Fibroblast of skin of right quadriceps (primary cell): ENCODE measurements at regions not wholly inside any gene's neighbourhood (a gene's known extent, or its start where the extent isn't known, plus 50 kb on each side); places are given as distances from the start of the nearest gene placed in this dataset.
A peak's percentile ranks its signal among the peaks of the same experiment; 100 is the strongest.
"Not testable (repeated sequence)": the region's sequence is repeated elsewhere in the genome, so short reads cannot be mapped to it uniquely, and the experiment has no call there.

Experiments
- DNase-seq: peaks from one replicate; pipeline ENCODE4 v3.0.0-alpha.2; 2013

GRCh38 chrX:148268673-148269072, 231.7 kb upstream of the AFF2 start:
- no peak for DNase-seq

GRCh38 chrX:148269513-148269912, 230.9 kb upstream of the AFF2 start:
- DNase-seq = no peak

- no peak for DNase-seq
Measured at GRCh38 chrX:148270499-148270898, 229.9 kb upstream of the AFF2 start.

- no peak for DNase-seq
Measured at GRCh38 chrX:148271263-148271662, 229.2 kb upstream of the AFF2 start.

- DNase-seq = no peak
Measured at GRCh38 chrX:148281920-148282319, 218.5 kb upstream of the AFF2 start.

GRCh38 chrX:148282504-148282903, 217.9 kb upstream of the AFF2 start:
- no peak for DNase-seq

GRCh38 chrX:148284056-148284455, 216.4 kb upstream of the AFF2 start:
- DNase-seq = no peak

GRCh38 chrX:148284821-148285220, 215.6 kb upstream of the AFF2 start:
- no peak for DNase-seq

- no peak for DNase-seq
Measured at GRCh38 chrX:148288451-148288850, 212.0 kb upstream of the AFF2 start.

GRCh38 chrX:148290041-148290440, 210.4 kb upstream of the AFF2 start:
- no peak for DNase-seq

- DNase-seq = no peak
Measured at GRCh38 chrX:148290931-148291330, 209.5 kb upstream of the AFF2 start.

- DNase-seq = peak; percentile 54
Measured at GRCh38 chrX:148298737-148299136, 201.7 kb upstream of the AFF2 start.

- DNase-seq = not testable (repeated sequence)
Measured at GRCh38 chrX:148305214-148305613, 195.2 kb upstream of the AFF2 start.

GRCh38 chrX:148309413-148309812, 191.0 kb upstream of the AFF2 start:
- DNase-seq = no peak

GRCh38 chrX:148310426-148311165, 189.8 kb upstream of the AFF2 start:
- DNase-seq = no peak

GRCh38 chrX:148311544-148311943, 188.9 kb upstream of the AFF2 start:
- DNase-seq = no peak

- no peak for DNase-seq
Measured at GRCh38 chrX:148314876-148315275, 185.5 kb upstream of the AFF2 start.

- DNase-seq = no peak
Measured at GRCh38 chrX:148316446-148316845, 184.0 kb upstream of the AFF2 start.

- DNase-seq = no peak
Measured at GRCh38 chrX:148322906-148323305, 177.5 kb upstream of the AFF2 start.

- no peak for DNase-seq
Measured at GRCh38 chrX:148333989-148334388, 166.4 kb upstream of the AFF2 start.

- no peak for DNase-seq
Measured at GRCh38 chrX:148337873-148338272, 162.5 kb upstream of the AFF2 start.

GRCh38 chrX:148354916-148355315, 145.5 kb upstream of the AFF2 start:
- no peak for DNase-seq

- no peak for DNase-seq
Measured at GRCh38 chrX:148361641-148362040, 138.8 kb upstream of the AFF2 start.

- DNase-seq = no peak
Measured at GRCh38 chrX:148363471-148364235, 136.8 kb upstream of the AFF2 start.

- DNase-seq = no peak
Measured at GRCh38 chrX:148365233-148365632, 135.2 kb upstream of the AFF2 start.
